ENCODE measurements at regions not wholly inside any gene's neighbourhood (a gene's known extent, or its start where the extent isn't known, plus 50 kb on each side); places are given as distances from the start of the nearest gene placed in this dataset.
"Not testable (repeated sequence)": the region's sequence is repeated elsewhere in the genome, so short reads cannot be mapped to it uniquely, and the experiment has no call there.

GRCh38 chr21:35590284-35590683 is 470.0 kb downstream of the SETD4 start:
- not testable (repeated sequence) for DNase-seq

GRCh38 chr21:35587841-35588380 is 472.4 kb downstream of the SETD4 start:
- DNase-seq, result no peak

GRCh38 chr21:35586305-35586704 is 474.0 kb downstream of the SETD4 start:
- no peak for DNase-seq

- no peak for DNase-seq
These were observed 474.4 kb downstream of the SETD4 start for GRCh38 chr21:35585878-35586277.

- DNase-seq, result no peak
These were observed 475.2 kb downstream of the SETD4 start for GRCh38 chr21:35585155-35585554.

GRCh38 chr21:35583566-35584216 is 476.6 kb downstream of the SETD4 start:
- no peak for DNase-seq

GRCh38 chr21:35582731-35583130 is 477.6 kb downstream of the SETD4 start:
- DNase-seq, result no peak

- DNase-seq, result no peak
These were observed 478.7 kb downstream of the SETD4 start for GRCh38 chr21:35581640-35582039.

- no peak for DNase-seq
These were observed 480.6 kb downstream of the SETD4 start for GRCh38 chr21:35579520-35580293.

- peak; percentile 15 for DNase-seq
These were observed 481.4 kb downstream of the SETD4 start for GRCh38 chr21:35578831-35579471.

GRCh38 chr21:35578347-35578782 is 482.0 kb downstream of the SETD4 start:
- DNase-seq, result no peak

GRCh38 chr21:35575280-35575915 is 484.9 kb downstream of the SETD4 start:
- DNase-seq, result no peak

GRCh38 chr21:35573472-35574374 is 486.6 kb downstream of the SETD4 start:
- DNase-seq, result no peak

- no peak for DNase-seq
These were observed 488.4 kb downstream of the SETD4 start for GRCh38 chr21:35571910-35572309.

GRCh38 chr21:35568643-35569042 is 491.7 kb downstream of the SETD4 start:
- no peak for DNase-seq

- no peak for DNase-seq
These were observed 493.5 kb downstream of the SETD4 start for GRCh38 chr21:35566874-35567273.

GRCh38 chr21:35565204-35565611 is 495.1 kb downstream of the SETD4 start:
- DNase-seq, result no peak

GRCh38 chr21:35563885-35564451 is 496.4 kb downstream of the SETD4 start:
- no peak for DNase-seq

GRCh38 chr21:35562876-35563275 is 497.4 kb downstream of the SETD4 start:
- no peak for DNase-seq

GRCh38 chr21:35561116-35561515 is 499.2 kb downstream of the SETD4 start:
- DNase-seq, result no peak

- no peak for DNase-seq
These were observed 500.5 kb downstream of the SETD4 start for GRCh38 chr21:35559829-35560225.
